OCI-LY1 (cell line): ENCODE measurements at regions not wholly inside any gene's neighbourhood (a gene's known extent, or its start where the extent isn't known, plus 50 kb on each side); places are given as distances from the start of the nearest gene placed in this dataset.

Experiments used
- EZH2 ChIP-seq: fragments of 200-600 bp; sonication (generic), shearing (Covaris generic); IDR thresholded peaks from 2 replicates; pipeline ENCODE4 v1.8.0; 2017; ENCODE audit warnings: borderline replicate concordance, mixed run types, mild to moderate bottlenecking, antibody characterized with exemption, low read length, moderate library complexity, mixed read lengths
- TF ChIP-seq, protein P1 (sequence below): fragments of 200-600 bp; sonication (generic), shearing (Covaris generic); IDR thresholded peaks from 2 replicates; pipeline ENCODE4 v1.5.1; 2017; ENCODE audit warnings: mild to moderate bottlenecking, antibody characterized with exemption, low read length, moderate library complexity, mixed read lengths

DNA sequence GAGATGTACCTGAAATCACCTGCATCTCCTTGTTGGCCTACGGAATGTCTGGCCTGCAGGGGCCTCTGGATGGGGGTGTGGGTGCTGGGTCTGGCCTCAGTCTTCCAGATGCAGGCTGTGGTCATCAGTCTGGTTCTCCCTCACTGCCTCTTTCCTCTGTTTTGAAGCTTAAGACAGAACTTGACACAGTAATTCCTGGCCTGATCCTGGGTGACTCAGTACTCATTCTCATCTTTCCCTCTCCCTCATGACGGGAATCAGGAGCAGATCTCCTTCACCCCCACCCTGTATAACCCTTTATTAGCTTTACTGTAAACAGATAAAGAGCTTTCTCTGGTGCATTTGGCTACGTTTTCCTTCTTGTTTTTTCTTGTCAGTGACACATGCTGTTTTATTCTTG, 89.3 kb upstream of the ADAMTS16 start:
- TF ChIP-seq EZH2: no peak
- TF ChIP-seq, protein P1, sequence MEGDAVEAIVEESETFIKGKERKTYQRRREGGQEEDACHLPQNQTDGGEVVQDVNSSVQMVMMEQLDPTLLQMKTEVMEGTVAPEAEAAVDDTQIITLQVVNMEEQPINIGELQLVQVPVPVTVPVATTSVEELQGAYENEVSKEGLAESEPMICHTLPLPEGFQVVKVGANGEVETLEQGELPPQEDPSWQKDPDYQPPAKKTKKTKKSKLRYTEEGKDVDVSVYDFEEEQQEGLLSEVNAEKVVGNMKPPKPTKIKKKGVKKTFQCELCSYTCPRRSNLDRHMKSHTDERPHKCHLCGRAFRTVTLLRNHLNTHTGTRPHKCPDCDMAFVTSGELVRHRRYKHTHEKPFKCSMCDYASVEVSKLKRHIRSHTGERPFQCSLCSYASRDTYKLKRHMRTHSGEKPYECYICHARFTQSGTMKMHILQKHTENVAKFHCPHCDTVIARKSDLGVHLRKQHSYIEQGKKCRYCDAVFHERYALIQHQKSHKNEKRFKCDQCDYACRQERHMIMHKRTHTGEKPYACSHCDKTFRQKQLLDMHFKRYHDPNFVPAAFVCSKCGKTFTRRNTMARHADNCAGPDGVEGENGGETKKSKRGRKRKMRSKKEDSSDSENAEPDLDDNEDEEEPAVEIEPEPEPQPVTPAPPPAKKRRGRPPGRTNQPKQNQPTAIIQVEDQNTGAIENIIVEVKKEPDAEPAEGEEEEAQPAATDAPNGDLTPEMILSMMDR: no peak
